Gastrocnemius medialis (tissue), 4 donors: ENCODE measurements at regions not wholly inside any gene's neighbourhood (a gene's known extent, or its start where the extent isn't known, plus 50 kb on each side); places are given as distances from the start of the nearest gene placed in this dataset.

Source experiments
- ATAC-seq, 2 donors: fragments of 150-250 bp; one replicate each; pipeline ENCODE4 v1.9.1; 2016
- DNase-seq, 2 donors: peaks; one replicate each; pipeline ENCODE4 v3.0.0-alpha.2; 2019
- H3K27ac ChIP-seq, 4 donors: fragments of 200-600 bp; sonication (generic); 1 replicate in 1 of 4; 2 replicates in 3 of 4; pipeline ENCODE4 v1.5.1; 2016 to 2018; ENCODE audit warnings: mild to moderate bottlenecking in 2 of 4, moderate library complexity in 1 of 4
- H3K27me3 ChIP-seq, 3 donors: fragments of 200-600 bp; sonication (generic) in 2 of 3; 1 replicate in 1 of 3; 2 replicates in 2 of 3; pipeline versions ENCODE4 v1.5.1 to v1.6.0; 2016 to 2019; ENCODE audit warnings: mild to moderate bottlenecking in 1 of 3, moderate library complexity in 1 of 3
- H3K36me3 ChIP-seq, 2 donors: fragments of 200-600 bp; sonication (generic) in 1 of 2; one replicate each; pipeline ENCODE4 v1.5.1; 2017 to 2018
- H3K4me1 ChIP-seq, 2 donors: fragments of 200-600 bp; sonication (generic) in 1 of 2; one replicate each; pipeline ENCODE4 v1.5.1; 2016 to 2017; ENCODE audit warnings: mild to moderate bottlenecking in 2 of 2
- H3K4me3 ChIP-seq, 4 donors: fragments of 200-600 bp; sonication (generic) in 3 of 4; 1 replicate in 1 of 4; 2 replicates in 3 of 4; pipeline ENCODE4 v1.5.1; 2016 to 2019; ENCODE audit warnings: mild to moderate bottlenecking in 2 of 4
- H3K9me3 ChIP-seq, 3 donors: fragments of 200-600 bp; sonication (generic) in 2 of 3; 1 replicate in 1 of 3; 2 replicates in 2 of 3; pipeline ENCODE4 v1.5.1; 2016 to 2019
- POLR2A ChIP-seq, 2 donors: fragments of 450-650 bp; IDR thresholded peaks; one replicate each; pipeline ENCODE4 v1.6.1; 2017; ENCODE audit warnings: antibody characterized with exemption in 2 of 2, mild to moderate bottlenecking in 2 of 2, moderate library complexity in 2 of 2
- in situ Hi-C, 4 donors: fragments of 200-750 bp; cut with MboI; loops; one replicate each; pipeline versions ENCODE4 v1.15.0 to v1.8.0; 2017; ENCODE audit warnings: low sequenced_read_pairs in 4 of 4
- intact Hi-C: fragments of 100-400 bp; cut with DNase I; formaldehyde crosslinking; loops from one replicate; pipeline ENCODE4 v1.15.1; 2023; ENCODE audit warnings: low total_unique reads
- TF ChIP-seq, protein P1 (sequence below), 5 experiments: fragments of 450-650 bp in 3 of 5; fragments of 200-600 bp in 2 of 5; sonication (generic) in 2 of 5; IDR thresholded peaks in 4 of 5; conservative IDR thresholded peaks in 1 of 5; 1 replicate in 4 of 5; 2 replicates in 1 of 5; pipeline ENCODE4 v1.5.1; 2016 to 2019; ENCODE audit warnings: antibody characterized with exemption in 5 of 5, mild to moderate bottlenecking in 3 of 5, moderate library complexity in 3 of 5

DNA sequence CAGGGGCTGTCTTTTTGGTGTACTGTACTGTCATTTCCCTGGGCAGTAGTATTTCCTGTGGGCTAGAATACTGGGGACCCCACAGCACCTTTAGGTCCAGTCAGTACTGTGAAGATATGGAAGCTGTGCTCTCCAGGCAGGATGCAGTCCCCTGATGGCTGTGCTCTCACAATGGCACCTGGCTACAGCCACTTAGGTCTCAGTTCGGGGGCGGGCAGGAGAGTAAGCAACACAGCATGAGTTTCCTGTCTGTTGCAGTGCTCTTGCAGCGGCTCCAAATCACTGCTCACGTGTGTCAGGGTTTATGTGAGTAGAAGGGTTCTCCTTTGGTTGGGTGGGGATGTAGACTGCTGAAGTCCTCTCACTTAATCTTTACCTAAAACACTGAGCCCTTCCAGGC lies 810.4 kb downstream of the DACH1 start:
- TF ChIP-seq, protein P1, sequence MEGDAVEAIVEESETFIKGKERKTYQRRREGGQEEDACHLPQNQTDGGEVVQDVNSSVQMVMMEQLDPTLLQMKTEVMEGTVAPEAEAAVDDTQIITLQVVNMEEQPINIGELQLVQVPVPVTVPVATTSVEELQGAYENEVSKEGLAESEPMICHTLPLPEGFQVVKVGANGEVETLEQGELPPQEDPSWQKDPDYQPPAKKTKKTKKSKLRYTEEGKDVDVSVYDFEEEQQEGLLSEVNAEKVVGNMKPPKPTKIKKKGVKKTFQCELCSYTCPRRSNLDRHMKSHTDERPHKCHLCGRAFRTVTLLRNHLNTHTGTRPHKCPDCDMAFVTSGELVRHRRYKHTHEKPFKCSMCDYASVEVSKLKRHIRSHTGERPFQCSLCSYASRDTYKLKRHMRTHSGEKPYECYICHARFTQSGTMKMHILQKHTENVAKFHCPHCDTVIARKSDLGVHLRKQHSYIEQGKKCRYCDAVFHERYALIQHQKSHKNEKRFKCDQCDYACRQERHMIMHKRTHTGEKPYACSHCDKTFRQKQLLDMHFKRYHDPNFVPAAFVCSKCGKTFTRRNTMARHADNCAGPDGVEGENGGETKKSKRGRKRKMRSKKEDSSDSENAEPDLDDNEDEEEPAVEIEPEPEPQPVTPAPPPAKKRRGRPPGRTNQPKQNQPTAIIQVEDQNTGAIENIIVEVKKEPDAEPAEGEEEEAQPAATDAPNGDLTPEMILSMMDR (IDR thresholded peaks at IDR 0.05 in 4 of 5, conservative IDR thresholded peaks at IDR 0.05 in 1 of 5), result no peak
- no peak for TF ChIP-seq POLR2A (IDR thresholded peaks at IDR 0.05)
- in situ Hi-C loops, result no loop called here
- Histone ChIP-seq H3K9me3 (no peaks in the 10 kb centered on the region), H3K27ac (no peak overlapping the region), H3K36me3 (no peaks in the 10 kb centered on the region), H3K4me3 (no peak overlapping the region), H3K4me1 (no peaks in the 10 kb centered on the region), H3K27me3 (no peaks in the 10 kb centered on the region)
- intact Hi-C loops, result no loop called here
- no peak for ATAC-seq
- DNase-seq, result no peak

DNA sequence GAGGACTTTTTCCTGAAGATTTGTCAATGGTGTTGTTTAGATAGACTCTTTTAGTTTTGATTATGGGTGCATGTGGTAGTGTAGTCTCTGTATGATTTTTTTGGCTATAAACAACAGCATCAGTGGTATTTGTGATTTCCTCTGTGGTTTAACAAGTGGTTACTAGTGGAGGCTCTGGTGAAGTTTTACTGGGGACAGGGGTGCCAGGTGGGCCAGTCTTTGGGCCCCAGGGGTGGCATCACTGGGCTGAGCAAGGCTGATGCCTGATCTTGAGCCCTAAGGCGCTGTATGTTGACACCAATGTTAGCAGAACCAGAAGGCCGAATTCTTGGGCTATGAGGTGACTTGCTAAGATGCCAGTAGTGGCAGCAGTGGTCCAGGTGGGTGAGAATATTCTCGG lies 811.4 kb downstream of the DACH1 start:
- Histone ChIP-seq H3K27me3 (no peaks in the 10 kb centered on the region), H3K36me3 (no peaks in the 10 kb centered on the region), H3K27ac (no peak overlapping the region), H3K9me3 (no peaks in the 10 kb centered on the region), H3K4me3 (no peak overlapping the region), H3K4me1 (no peaks in the 10 kb centered on the region)
- ATAC-seq (no peak), DNase-seq (no peak)
- in situ Hi-C loops, result no loop called here
- intact Hi-C loops, result no loop called here
- no peak for TF ChIP-seq POLR2A (IDR thresholded peaks at IDR 0.05)
- TF ChIP-seq, protein P1 (IDR thresholded peaks at IDR 0.05 in 4 of 5, conservative IDR thresholded peaks at IDR 0.05 in 1 of 5), result no peak

DNA sequence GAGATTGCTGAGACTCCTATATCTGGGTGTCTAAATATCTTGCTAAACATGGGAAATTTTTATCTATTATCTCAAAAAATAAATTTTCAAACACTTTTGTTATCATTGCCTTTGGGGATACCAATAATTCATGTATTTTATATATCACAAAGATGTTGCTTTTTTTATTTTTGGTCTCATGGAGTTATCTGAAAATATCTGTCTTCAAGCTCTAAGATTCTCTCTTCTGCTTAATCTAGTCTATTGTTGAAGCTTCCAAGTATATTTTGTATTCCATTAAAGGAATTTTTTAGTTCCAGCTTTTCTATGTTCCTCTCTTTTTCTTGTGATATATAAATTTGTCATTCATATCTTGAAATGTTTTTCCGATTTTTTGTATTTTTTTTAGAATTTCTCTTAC lies 812.0 kb downstream of the DACH1 start:
- Histone ChIP-seq H3K4me1 (no peaks in the 10 kb centered on the region), H3K4me3 (no peak overlapping the region), H3K27me3 (no peaks in the 10 kb centered on the region), H3K27ac (no peak overlapping the region), H3K9me3 (no peaks in the 10 kb centered on the region), H3K36me3 (no peaks in the 10 kb centered on the region)
- TF ChIP-seq POLR2A (IDR thresholded peaks at IDR 0.05), result no peak
- TF ChIP-seq, protein P1 (IDR thresholded peaks at IDR 0.05 in 4 of 5, conservative IDR thresholded peaks at IDR 0.05 in 1 of 5), result no peak
- ATAC-seq (no peak), DNase-seq (no peak)
- in situ Hi-C loops, result no loop called here
- intact Hi-C loops, result no loop called here

DNA sequence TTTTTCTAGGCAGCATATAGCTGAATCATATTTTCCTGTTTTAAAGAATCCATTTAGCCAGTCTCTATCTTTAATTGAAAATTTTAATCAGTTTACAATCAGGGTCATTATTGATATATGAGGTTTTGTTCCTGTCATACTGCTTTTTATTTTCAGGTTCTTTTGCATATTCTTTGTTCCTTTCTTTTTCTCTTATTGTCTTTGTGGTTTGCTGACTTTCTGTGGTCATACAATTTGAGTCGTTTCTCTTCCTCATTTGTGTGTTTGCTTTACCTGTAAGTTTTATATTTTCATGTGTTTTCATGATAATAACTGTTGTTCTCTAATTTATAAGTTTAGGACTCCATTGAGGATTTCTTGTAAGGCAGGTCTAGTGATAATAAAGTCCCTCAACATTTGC lies 812.6 kb downstream of the DACH1 start:
- in situ Hi-C loops, result no loop called here

DNA sequence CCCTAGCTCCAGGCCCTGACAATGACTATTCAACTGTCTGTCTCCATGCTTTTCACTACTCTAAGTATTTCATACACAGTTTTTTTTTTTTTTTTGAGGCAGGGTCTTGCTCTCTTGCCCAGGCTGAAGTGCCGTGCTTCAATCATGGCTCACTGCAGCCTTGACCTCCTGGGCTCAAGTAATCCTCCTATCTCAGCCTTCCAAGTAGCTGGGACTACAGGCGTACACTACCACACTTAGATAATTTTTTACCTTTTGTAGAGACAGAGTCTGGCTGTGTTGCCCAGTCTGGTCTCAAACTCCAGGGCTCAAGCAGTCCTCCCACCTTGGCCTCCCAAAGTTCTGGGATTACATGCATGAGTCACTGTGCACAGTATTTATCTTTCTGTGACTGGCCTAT lies 815.4 kb downstream of the DACH1 start:
- in situ Hi-C loops, result no loop called here
- no peak for DNase-seq
- TF ChIP-seq, protein P1 (IDR thresholded peaks at IDR 0.05 in 4 of 5, conservative IDR thresholded peaks at IDR 0.05 in 1 of 5), result no peak
- no peak for TF ChIP-seq POLR2A (IDR thresholded peaks at IDR 0.05)
- Histone ChIP-seq H3K4me3 (no peak overlapping the region), H3K4me1 (no peaks in the 10 kb centered on the region), H3K36me3 (no peaks in the 10 kb centered on the region), H3K9me3 (no peaks in the 10 kb centered on the region), H3K27ac (no peak overlapping the region), H3K27me3 (no peaks in the 10 kb centered on the region)
- ATAC-seq, result no peak
- intact Hi-C loops, result no loop called here

More for the DNA sequence above, 812.6 kb downstream of the DACH1 start:
- no peak for TF ChIP-seq POLR2A (IDR thresholded peaks at IDR 0.05)
- TF ChIP-seq, protein P1 (IDR thresholded peaks at IDR 0.05 in 4 of 5, conservative IDR thresholded peaks at IDR 0.05 in 1 of 5), result no peak
- Histone ChIP-seq H3K9me3 (no peaks in the 10 kb centered on the region), H3K27me3 (no peaks in the 10 kb centered on the region), H3K4me3 (no peak overlapping the region), H3K4me1 (no peaks in the 10 kb centered on the region), H3K27ac (no peak overlapping the region), H3K36me3 (no peaks in the 10 kb centered on the region)
- intact Hi-C loops, result no loop called here
- no peak for ATAC-seq
- no peak for DNase-seq
